ENCODE measurements at regions not wholly inside any gene's neighbourhood (a gene's known extent, or its start where the extent isn't known, plus 50 kb on each side); places are given as distances from the start of the nearest gene placed in this dataset.

- no peak overlapping the region for H3K4me3 Mint-ChIP-seq
- H3K9me3 Mint-ChIP-seq: peaks cover 13% of the 10 kb centered on the region
- no peaks in the 10 kb centered on the region for H3K36me3 Mint-ChIP-seq (ENCODE audit: low read depth)
- H3K27ac Mint-ChIP-seq: no peak overlapping the region
- intact Hi-C loops (cut with micrococcal nuclease): no loop called here
- H3K27me3 Mint-ChIP-seq (ENCODE audit: low read depth): no peaks in the 10 kb centered on the region
- CTCF ChIA-PET: no interaction called here
- DNase-seq: no peak
- H3K4me1 Mint-ChIP-seq (ENCODE audit: low read depth): no peaks in the 10 kb centered on the region
These were observed 366.6 kb upstream of the LRRC4C start for GRCh38 chr11:41826085-41826484.

- peaks cover 9% of the 10 kb centered on the region for H3K9me3 Mint-ChIP-seq
- DNase-seq: no peak
- intact Hi-C loops (cut with micrococcal nuclease): no loop called here
- CTCF ChIA-PET: no interaction called here
- H3K27ac Mint-ChIP-seq: no peak overlapping the region
- H3K36me3 Mint-ChIP-seq (ENCODE audit: low read depth): no peaks in the 10 kb centered on the region
- no peaks in the 10 kb centered on the region for H3K27me3 Mint-ChIP-seq (ENCODE audit: low read depth)
- H3K4me3 Mint-ChIP-seq: no peak overlapping the region
- no peaks in the 10 kb centered on the region for H3K4me1 Mint-ChIP-seq (ENCODE audit: low read depth)
These were observed 377.0 kb upstream of the LRRC4C start for GRCh38 chr11:41836431-41836830.

- Mint-ChIP-seq H3K4me1 (ENCODE audit: low read depth) (no peaks in the 10 kb centered on the region), H3K36me3 (ENCODE audit: low read depth) (no peaks in the 10 kb centered on the region), H3K27me3 (ENCODE audit: low read depth) (no peaks in the 10 kb centered on the region), H3K27ac (no peak overlapping the region), H3K4me3 (no peak overlapping the region), H3K9me3 (peaks cover 12% of the 10 kb centered on the region)
- intact Hi-C loops (cut with micrococcal nuclease): no loop called here
- CTCF ChIA-PET: no interaction called here
- no peak for DNase-seq
These were observed 383.2 kb upstream of the LRRC4C start for GRCh38 chr11:41842673-41843072.

- Mint-ChIP-seq H3K36me3 (ENCODE audit: low read depth) (no peaks in the 10 kb centered on the region), H3K9me3 (peaks cover 17% of the 10 kb centered on the region), H3K4me1 (ENCODE audit: low read depth) (no peaks in the 10 kb centered on the region), H3K27ac (no peak overlapping the region), H3K27me3 (ENCODE audit: low read depth) (no peaks in the 10 kb centered on the region), H3K4me3 (no peak overlapping the region)
- no peak for DNase-seq
- intact Hi-C loops (cut with micrococcal nuclease): no loop called here
- CTCF ChIA-PET: no interaction called here
These were observed 385.6 kb upstream of the LRRC4C start for GRCh38 chr11:41845066-41845465.

- CTCF ChIA-PET: interaction anchor here (0.6 kb wide), 1 partner anchor 11 kb away, joined by 3 read pairs; no protein-coding TSS in a partner anchor
- H3K4me3 Mint-ChIP-seq: no peak overlapping the region
- intact Hi-C loops (cut with micrococcal nuclease): no loop called here
- peaks cover 14% of the 10 kb centered on the region for H3K9me3 Mint-ChIP-seq
- DNase-seq: no peak
- H3K4me1 Mint-ChIP-seq (ENCODE audit: low read depth): no peaks in the 10 kb centered on the region
- H3K27me3 Mint-ChIP-seq (ENCODE audit: low read depth): no peaks in the 10 kb centered on the region
- no peaks in the 10 kb centered on the region for H3K36me3 Mint-ChIP-seq (ENCODE audit: low read depth)
- H3K27ac Mint-ChIP-seq: no peak overlapping the region
These were observed 388.9 kb upstream of the LRRC4C start for GRCh38 chr11:41848349-41848748.

- H3K4me3 Mint-ChIP-seq: no peak overlapping the region
- intact Hi-C loops (cut with micrococcal nuclease): no loop called here
- no peak for DNase-seq
- no peaks in the 10 kb centered on the region for H3K36me3 Mint-ChIP-seq (ENCODE audit: low read depth)
- H3K9me3 Mint-ChIP-seq: peaks cover 16% of the 10 kb centered on the region
- H3K4me1 Mint-ChIP-seq (ENCODE audit: low read depth): no peaks in the 10 kb centered on the region
- CTCF ChIA-PET: interaction anchor here (0.6 kb wide), 1 partner anchor 11 kb away, joined by 3 read pairs; no protein-coding TSS in a partner anchor
- no peaks in the 10 kb centered on the region for H3K27me3 Mint-ChIP-seq (ENCODE audit: low read depth)
- H3K27ac Mint-ChIP-seq: no peak overlapping the region
These were observed 389.8 kb upstream of the LRRC4C start for GRCh38 chr11:41849250-41849649.

GRCh38 chr11:41851743-41852142 lies 392.3 kb upstream of the LRRC4C start:
- Mint-ChIP-seq H3K4me1 (ENCODE audit: low read depth) (no peaks in the 10 kb centered on the region), H3K27ac (no peak overlapping the region), H3K9me3 (peaks cover 15% of the 10 kb centered on the region), H3K27me3 (ENCODE audit: low read depth) (no peaks in the 10 kb centered on the region), H3K4me3 (no peak overlapping the region), H3K36me3 (ENCODE audit: low read depth) (no peaks in the 10 kb centered on the region)
- intact Hi-C loops (cut with micrococcal nuclease): no loop called here
- CTCF ChIA-PET: no interaction called here
- no peak for DNase-seq

- no peak overlapping the region for H3K27ac Mint-ChIP-seq
- H3K4me3 Mint-ChIP-seq: no peak overlapping the region
- H3K27me3 Mint-ChIP-seq (ENCODE audit: low read depth): no peaks in the 10 kb centered on the region
- no peaks in the 10 kb centered on the region for H3K4me1 Mint-ChIP-seq (ENCODE audit: low read depth)
- DNase-seq: no peak
- H3K36me3 Mint-ChIP-seq (ENCODE audit: low read depth): no peaks in the 10 kb centered on the region
- intact Hi-C loops (cut with micrococcal nuclease): no loop called here
- H3K9me3 Mint-ChIP-seq: peaks cover 8% of the 10 kb centered on the region
- CTCF ChIA-PET: no interaction called here
These were observed 402.4 kb upstream of the LRRC4C start for GRCh38 chr11:41861838-41862237.

GRCh38 chr11:41866525-41866924 lies 407.1 kb upstream of the LRRC4C start:
- CTCF ChIA-PET: no interaction called here
- Mint-ChIP-seq H3K27me3 (ENCODE audit: low read depth) (no peaks in the 10 kb centered on the region), H3K4me3 (no peak overlapping the region), H3K36me3 (ENCODE audit: low read depth) (no peaks in the 10 kb centered on the region), H3K27ac (no peak overlapping the region), H3K4me1 (ENCODE audit: low read depth) (no peaks in the 10 kb centered on the region), H3K9me3 (peaks cover 2% of the 10 kb centered on the region)
- intact Hi-C loops (cut with micrococcal nuclease): no loop called here
- no peak for DNase-seq

- no peak for DNase-seq
- intact Hi-C loops (cut with micrococcal nuclease): no loop called here
- H3K27me3 Mint-ChIP-seq (ENCODE audit: low read depth): no peaks in the 10 kb centered on the region
- H3K4me1 Mint-ChIP-seq (ENCODE audit: low read depth): no peaks in the 10 kb centered on the region
- no peaks in the 10 kb centered on the region for H3K36me3 Mint-ChIP-seq (ENCODE audit: low read depth)
- no peak overlapping the region for H3K4me3 Mint-ChIP-seq
- peaks cover 9% of the 10 kb centered on the region for H3K9me3 Mint-ChIP-seq
- H3K27ac Mint-ChIP-seq: no peak overlapping the region
- CTCF ChIA-PET: no interaction called here
These were observed 409.2 kb upstream of the LRRC4C start for GRCh38 chr11:41868606-41869005.

- CTCF ChIA-PET: no interaction called here
- intact Hi-C loops (cut with micrococcal nuclease): no loop called here
- Mint-ChIP-seq H3K36me3 (ENCODE audit: low read depth) (no peaks in the 10 kb centered on the region), H3K27me3 (ENCODE audit: low read depth) (no peaks in the 10 kb centered on the region), H3K4me3 (no peak overlapping the region), H3K4me1 (ENCODE audit: low read depth) (no peaks in the 10 kb centered on the region), H3K9me3 (peaks cover 14% of the 10 kb centered on the region), H3K27ac (no peak overlapping the region)
- DNase-seq: no peak
These were observed 413.0 kb upstream of the LRRC4C start for GRCh38 chr11:41872426-41872825.

GRCh38 chr11:41872870-41873269 lies 413.4 kb upstream of the LRRC4C start:
- H3K4me3 Mint-ChIP-seq: no peak overlapping the region

GRCh38 chr11:41878095-41878494 lies 418.6 kb upstream of the LRRC4C start:
- peaks cover 15% of the 10 kb centered on the region for H3K9me3 Mint-ChIP-seq
- H3K4me1 Mint-ChIP-seq (ENCODE audit: low read depth): no peaks in the 10 kb centered on the region
- no peaks in the 10 kb centered on the region for H3K36me3 Mint-ChIP-seq (ENCODE audit: low read depth)
- H3K27ac Mint-ChIP-seq: no peak overlapping the region
- no peak overlapping the region for H3K4me3 Mint-ChIP-seq
- intact Hi-C loops (cut with micrococcal nuclease): no loop called here
- H3K27me3 Mint-ChIP-seq (ENCODE audit: low read depth): no peaks in the 10 kb centered on the region
- no peak for DNase-seq
- CTCF ChIA-PET: no interaction called here

More at GRCh38 chr11:41872870-41873269, 413.4 kb upstream of the LRRC4C start:
- intact Hi-C loops (cut with micrococcal nuclease): no loop called here
- H3K9me3 Mint-ChIP-seq: peaks cover 17% of the 10 kb centered on the region
- no peak for DNase-seq
- H3K27me3 Mint-ChIP-seq (ENCODE audit: low read depth): no peaks in the 10 kb centered on the region
- CTCF ChIA-PET: no interaction called here
- H3K27ac Mint-ChIP-seq: no peak overlapping the region
- no peaks in the 10 kb centered on the region for H3K4me1 Mint-ChIP-seq (ENCODE audit: low read depth)
- no peaks in the 10 kb centered on the region for H3K36me3 Mint-ChIP-seq (ENCODE audit: low read depth)

- H3K27me3 Mint-ChIP-seq (ENCODE audit: low read depth): no peaks in the 10 kb centered on the region
- intact Hi-C loops (cut with micrococcal nuclease): no loop called here
- peaks cover 15% of the 10 kb centered on the region for H3K9me3 Mint-ChIP-seq
- CTCF ChIA-PET: no interaction called here
- H3K4me1 Mint-ChIP-seq (ENCODE audit: low read depth): no peaks in the 10 kb centered on the region
- no peak for DNase-seq
- H3K27ac Mint-ChIP-seq: no peak overlapping the region
- H3K4me3 Mint-ChIP-seq: no peak overlapping the region
- no peaks in the 10 kb centered on the region for H3K36me3 Mint-ChIP-seq (ENCODE audit: low read depth)
These were observed 419.8 kb upstream of the LRRC4C start for GRCh38 chr11:41879214-41879613.
